ENCODE measurements at regions not wholly inside any gene's neighbourhood (a gene's known extent, or its start where the extent isn't known, plus 50 kb on each side); places are given as distances from the start of the nearest gene placed in this dataset.

GRCh38 chr1:60696512-60696911 lies 385.8 kb upstream of the NFIA start:
- H3F3A ChIP-seq (ENCODE audit: insufficient read depth), result no peaks in the 10 kb centered on the region
- no peaks in the 10 kb centered on the region for H3K27me3 ChIP-seq (ENCODE audit: low read length)
- no peaks in the 10 kb centered on the region for H4K20me1 ChIP-seq (ENCODE audit: low read depth, low read length)
- H3K9me3 ChIP-seq (ENCODE audit: insufficient read depth, low read length), result no peaks in the 10 kb centered on the region
- no peak overlapping the region for H3K27ac ChIP-seq (ENCODE audit: low read depth, low read length)
- H3K4me2 ChIP-seq (ENCODE audit: low read depth, low read length, poor library complexity, severe bottlenecking), result no peak overlapping the region
- TF ChIP-seq CTCF (IDR thresholded peaks at IDR 0.05; ENCODE audit: insufficient read depth, low read length, poor library complexity, severe bottlenecking) (no peak), EZH2phosphoT487 (conservative IDR thresholded peaks at IDR 0.05; ENCODE audit: low read length) (no peak)
- no peak overlapping the region for H3K9ac ChIP-seq (ENCODE audit: low read length)
- H3K36me3 ChIP-seq (ENCODE audit: low read length), result no peaks in the 10 kb centered on the region
- H3K9me2 ChIP-seq (replicated peaks; ENCODE audit: insufficient read depth, low read length), result no peaks in the 10 kb centered on the region
- H2AFZ ChIP-seq (ENCODE audit: low read depth, low read length, severe bottlenecking), result no peak overlapping the region
- H3K79me2 ChIP-seq (ENCODE audit: insufficient read depth, low read length), result no peaks in the 10 kb centered on the region
- H3K4me3 ChIP-seq (ENCODE audit: insufficient read depth, low read length, poor library complexity, severe bottlenecking), result no peak overlapping the region

GRCh38 chr1:60695716-60696171 lies 386.6 kb upstream of the NFIA start:
- Histone ChIP-seq H3K9ac (ENCODE audit: low read length) (no peak overlapping the region), H3K9me3 (ENCODE audit: insufficient read depth, low read length) (no peaks in the 10 kb centered on the region), H3F3A (ENCODE audit: insufficient read depth) (no peaks in the 10 kb centered on the region), H3K79me2 (ENCODE audit: insufficient read depth, low read length) (no peaks in the 10 kb centered on the region), H3K27me3 (ENCODE audit: low read length) (no peaks in the 10 kb centered on the region), H3K4me2 (ENCODE audit: low read depth, low read length, poor library complexity, severe bottlenecking) (no peak overlapping the region), H3K27ac (ENCODE audit: low read depth, low read length) (no peak overlapping the region), H3K9me2 (replicated peaks; ENCODE audit: insufficient read depth, low read length) (no peaks in the 10 kb centered on the region), H3K36me3 (ENCODE audit: low read length) (no peaks in the 10 kb centered on the region), H2AFZ (ENCODE audit: low read depth, low read length, severe bottlenecking) (no peak overlapping the region), H3K4me3 (ENCODE audit: insufficient read depth, low read length, poor library complexity, severe bottlenecking) (no peak overlapping the region), H4K20me1 (ENCODE audit: low read depth, low read length) (no peaks in the 10 kb centered on the region)
- TF ChIP-seq CTCF (IDR thresholded peaks at IDR 0.05; ENCODE audit: insufficient read depth, low read length, poor library complexity, severe bottlenecking) (no peak), EZH2phosphoT487 (conservative IDR thresholded peaks at IDR 0.05; ENCODE audit: low read length) (no peak)

GRCh38 chr1:60694980-60695379 lies 387.4 kb upstream of the NFIA start:
- no peaks in the 10 kb centered on the region for H3F3A ChIP-seq (ENCODE audit: insufficient read depth)
- no peak overlapping the region for H3K9ac ChIP-seq (ENCODE audit: low read length)
- no peaks in the 10 kb centered on the region for H3K9me3 ChIP-seq (ENCODE audit: insufficient read depth, low read length)
- H4K20me1 ChIP-seq (ENCODE audit: low read depth, low read length), result no peaks in the 10 kb centered on the region
- no peaks in the 10 kb centered on the region for H3K27me3 ChIP-seq (ENCODE audit: low read length)
- H3K27ac ChIP-seq (ENCODE audit: low read depth, low read length), result no peak overlapping the region
- H3K79me2 ChIP-seq (ENCODE audit: insufficient read depth, low read length), result no peaks in the 10 kb centered on the region
- TF ChIP-seq EZH2phosphoT487 (conservative IDR thresholded peaks at IDR 0.05; ENCODE audit: low read length) (no peak), CTCF (IDR thresholded peaks at IDR 0.05; ENCODE audit: insufficient read depth, low read length, poor library complexity, severe bottlenecking) (no peak)
- no peaks in the 10 kb centered on the region for H3K9me2 ChIP-seq (replicated peaks; ENCODE audit: insufficient read depth, low read length)
- H3K4me3 ChIP-seq (ENCODE audit: insufficient read depth, low read length, poor library complexity, severe bottlenecking), result no peak overlapping the region
- H2AFZ ChIP-seq (ENCODE audit: low read depth, low read length, severe bottlenecking), result no peak overlapping the region
- H3K4me2 ChIP-seq (ENCODE audit: low read depth, low read length, poor library complexity, severe bottlenecking), result no peak overlapping the region
- no peaks in the 10 kb centered on the region for H3K36me3 ChIP-seq (ENCODE audit: low read length)

All from SU-DHL-6 (cell line).